Skeletal muscle cell (primary cell): ENCODE measurements at regions not wholly inside any gene's neighbourhood (a gene's known extent, or its start where the extent isn't known, plus 50 kb on each side); places are given as distances from the start of the nearest gene placed in this dataset.
A peak's percentile ranks its signal among the peaks of the same experiment; 100 is the strongest.

Source experiments
- DNase-seq: peaks from one replicate; pipeline ENCODE4 v3.0.0-alpha.2; 2010; ENCODE audit warnings: low read depth
- H3K4me3 ChIP-seq: 2 replicates; pipeline ENCODE4 v1.5.1; 2011; ENCODE audit warnings: low read depth, mild to moderate bottlenecking, control low read depth, low read length, moderate library complexity

GRCh38 chr1:82578086-82578726, 777.5 kb downstream of the ADGRL2 start:
- H3K4me3 ChIP-seq, result no peak overlapping the region
- no peak for DNase-seq

- no peak overlapping the region for H3K4me3 ChIP-seq
- no peak for DNase-seq
These were observed 766.6 kb downstream of the ADGRL2 start for GRCh38 chr1:82567348-82567747.

- DNase-seq, result peak; percentile 53
These were observed 764.8 kb downstream of the ADGRL2 start for GRCh38 chr1:82565546-82565945.

GRCh38 chr1:82565146-82565545, 764.4 kb downstream of the ADGRL2 start:
- H3K4me3 ChIP-seq, result no peak overlapping the region
- DNase-seq, result peak; percentile 81

More at GRCh38 chr1:82565546-82565945, 764.8 kb downstream of the ADGRL2 start:
- no peak overlapping the region for H3K4me3 ChIP-seq

GRCh38 chr1:82564333-82564732, 763.6 kb downstream of the ADGRL2 start:
- no peak overlapping the region for H3K4me3 ChIP-seq
- DNase-seq, result no peak

- no peak for DNase-seq
These were observed 761.7 kb downstream of the ADGRL2 start for GRCh38 chr1:82562448-82562847.

GRCh38 chr1:82560566-82560965, 759.8 kb downstream of the ADGRL2 start:
- DNase-seq, result no peak
- no peak overlapping the region for H3K4me3 ChIP-seq

More at GRCh38 chr1:82562448-82562847, 761.7 kb downstream of the ADGRL2 start:
- H3K4me3 ChIP-seq, result no peak overlapping the region

GRCh38 chr1:82555501-82555900, 754.8 kb downstream of the ADGRL2 start:
- H3K4me3 ChIP-seq, result no peak overlapping the region
- no peak for DNase-seq

GRCh38 chr1:82549841-82550240, 749.1 kb downstream of the ADGRL2 start:
- no peak for DNase-seq
- no peak overlapping the region for H3K4me3 ChIP-seq

- no peak overlapping the region for H3K4me3 ChIP-seq
- no peak for DNase-seq
These were observed 742.0 kb downstream of the ADGRL2 start for GRCh38 chr1:82542766-82543165.

- no peak overlapping the region for H3K4me3 ChIP-seq
- DNase-seq, result no peak
These were observed 741.4 kb downstream of the ADGRL2 start for GRCh38 chr1:82542141-82542540.

- H3K4me3 ChIP-seq, result no peak overlapping the region
- DNase-seq, result no peak
These were observed 739.3 kb downstream of the ADGRL2 start for GRCh38 chr1:82540006-82540405.

- DNase-seq, result peak; percentile 45
- H3K4me3 ChIP-seq, result no peak overlapping the region
These were observed 738.1 kb downstream of the ADGRL2 start for GRCh38 chr1:82538876-82539275.

- DNase-seq, result peak; percentile 14
- no peak overlapping the region for H3K4me3 ChIP-seq
These were observed 734.3 kb downstream of the ADGRL2 start for GRCh38 chr1:82534996-82535395.

GRCh38 chr1:82525378-82525777, 724.6 kb downstream of the ADGRL2 start:
- no peak overlapping the region for H3K4me3 ChIP-seq
- no peak for DNase-seq

- H3K4me3 ChIP-seq, result no peak overlapping the region
- DNase-seq, result no peak
These were observed 719.9 kb downstream of the ADGRL2 start for GRCh38 chr1:82520611-82521010.

GRCh38 chr1:82517586-82517985, 716.9 kb downstream of the ADGRL2 start:
- DNase-seq, result peak; percentile 17
- no peak overlapping the region for H3K4me3 ChIP-seq

- peak; percentile 83 for DNase-seq
These were observed 714.9 kb downstream of the ADGRL2 start for GRCh38 chr1:82515650-82516049.

GRCh38 chr1:82511441-82511840, 710.7 kb downstream of the ADGRL2 start:
- H3K4me3 ChIP-seq, result no peak overlapping the region
- no peak for DNase-seq

More at GRCh38 chr1:82515650-82516049, 714.9 kb downstream of the ADGRL2 start:
- H3K4me3 ChIP-seq, result no peak overlapping the region

- H3K4me3 ChIP-seq, result no peak overlapping the region
- DNase-seq, result no peak
These were observed 709.7 kb downstream of the ADGRL2 start for GRCh38 chr1:82510431-82510830.

- H3K4me3 ChIP-seq, result no peak overlapping the region
- peak; percentile 14 for DNase-seq
These were observed 706.3 kb downstream of the ADGRL2 start for GRCh38 chr1:82507011-82507410.

GRCh38 chr1:82503822-82504221, 703.1 kb downstream of the ADGRL2 start:
- DNase-seq, result peak; percentile 29
- no peak overlapping the region for H3K4me3 ChIP-seq
